Breast epithelium (tissue), 3 donors: ENCODE measurements at regions not wholly inside any gene's neighbourhood (a gene's known extent, or its start where the extent isn't known, plus 50 kb on each side); places are given as distances from the start of the nearest gene placed in this dataset.
"Not testable (repeated sequence)": the region's sequence is repeated elsewhere in the genome, so short reads cannot be mapped to it uniquely, and the experiment has no call there.

Experiments
- POLR2A ChIP-seq: fragments of 450-650 bp; IDR thresholded peaks from one replicate; pipeline ENCODE4 v1.6.1; 2016; ENCODE audit warnings: antibody characterized with exemption, mild to moderate bottlenecking, moderate library complexity
- POLR2AphosphoS5 ChIP-seq, 3 donors: sonication (generic); formaldehyde crosslinking; IDR thresholded peaks; one replicate each; pipeline ENCODE4 v1.6.1; 2017; ENCODE audit warnings: antibody characterized with exemption in 3 of 3

DNA sequence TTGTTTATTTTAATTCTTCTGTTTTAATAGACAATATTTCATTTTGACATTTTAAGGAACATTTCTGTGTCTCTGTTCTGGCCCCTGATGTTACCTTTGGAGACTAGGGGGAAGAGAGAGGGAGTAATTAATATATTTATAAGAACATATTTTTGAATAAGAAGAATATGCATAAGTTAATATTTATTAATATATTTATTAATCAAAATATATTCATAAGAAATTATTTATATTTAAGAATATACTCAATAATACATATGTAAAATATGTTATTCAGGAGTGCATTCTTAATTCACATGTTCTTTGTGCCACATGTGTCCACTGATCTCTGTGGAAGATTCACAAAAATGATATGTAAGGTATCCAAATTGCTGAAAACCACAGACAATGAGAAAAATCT is 1687.7 kb downstream of the SPATA31A7 start:
- not testable (repeated sequence) for TF ChIP-seq POLR2A; POLR2AphosphoS5 (IDR thresholded peaks at IDR 0.05)
